Motor neuron (in vitro differentiated cells): ENCODE measurements at regions not wholly inside any gene's neighbourhood (a gene's known extent, or its start where the extent isn't known, plus 50 kb on each side); places are given as distances from the start of the nearest gene placed in this dataset.
A peak's percentile ranks its signal among the peaks of the same experiment; 100 is the strongest.

Experiments used
- ATAC-seq, 8 experiments: fragments of 200-7000 bp; cut with Tn5 transposase; replicated peaks in 6 of 8; 2 replicates each; pipeline ENCODE4 v1.8.0; 2021; ENCODE audit warnings: mild to moderate bottlenecking in 8 of 8, moderate library complexity in 8 of 8
- H3K27ac ChIP-seq, 2 donors: fragments of 250-450 bp; sonication (Bioruptor Pico); 2 replicates each; pipeline ENCODE4 v1.9.0; 2021; ENCODE audit warnings: antibody characterized with exemption in 2 of 2, mild to moderate bottlenecking in 2 of 2, moderate library complexity in 1 of 2
- H3K4me1 ChIP-seq, 2 donors: fragments of 250-450 bp; sonication (Bioruptor Pico); replicated peaks in 1 of 2; 2 replicates each; pipeline ENCODE4 v1.6.1; 2021; ENCODE audit warnings: antibody characterized with exemption in 2 of 2, mild to moderate bottlenecking in 2 of 2, moderate library complexity in 1 of 2
- H3K4me3 ChIP-seq, 5 donors: fragments of 250-450 bp; sonication (Bioruptor Pico); 2 replicates each; pipeline ENCODE4 v1.9.0; 2021; ENCODE audit warnings: antibody characterized with exemption in 5 of 5, mild to moderate bottlenecking in 5 of 5, moderate library complexity in 4 of 5
- WGBS, 10 experiments: fragments of 450-650 bp; shearing (Covaris generic); methylation state at CpG; one replicate each; pipeline ENCODE4 v1.0.0; 2022; 5-methylcytosine and 5-hydroxymethylcytosine counted together
- in situ Hi-C, 9 experiments: fragments of 400-800 bp; cut with MboI; loops; one replicate each; pipeline ENCODE4 v1.15.0; 2021; ENCODE audit warnings: low sequenced_read_pairs in 9 of 9, low pct_unique_long_range_greater_than_20kb in 2 of 9; ENCODE audit not compliant: unreplicated experiment in 9 of 9

- WGBS, 10 experiments = 17 to 82% (median 72%) methylated on average over 2 to 5 of the region's 13 CpGs; no CpG with 5 or more reads in 4 of the 10 experiments
- ATAC-seq = peak in 2 of 8 experiments; percentile 45 to 80
- in situ Hi-C loops = no loop called here
- Histone ChIP-seq H3K27ac (no peak overlapping the region), H3K4me1 (peaks cover 10 to 12% of the 10 kb centered on the region in 2 donors), H3K4me3 (no peak overlapping the region)
Observed at GRCh38 chr2:129723277-129724020, 256.0 kb upstream of the RAB6C start.

DNA sequence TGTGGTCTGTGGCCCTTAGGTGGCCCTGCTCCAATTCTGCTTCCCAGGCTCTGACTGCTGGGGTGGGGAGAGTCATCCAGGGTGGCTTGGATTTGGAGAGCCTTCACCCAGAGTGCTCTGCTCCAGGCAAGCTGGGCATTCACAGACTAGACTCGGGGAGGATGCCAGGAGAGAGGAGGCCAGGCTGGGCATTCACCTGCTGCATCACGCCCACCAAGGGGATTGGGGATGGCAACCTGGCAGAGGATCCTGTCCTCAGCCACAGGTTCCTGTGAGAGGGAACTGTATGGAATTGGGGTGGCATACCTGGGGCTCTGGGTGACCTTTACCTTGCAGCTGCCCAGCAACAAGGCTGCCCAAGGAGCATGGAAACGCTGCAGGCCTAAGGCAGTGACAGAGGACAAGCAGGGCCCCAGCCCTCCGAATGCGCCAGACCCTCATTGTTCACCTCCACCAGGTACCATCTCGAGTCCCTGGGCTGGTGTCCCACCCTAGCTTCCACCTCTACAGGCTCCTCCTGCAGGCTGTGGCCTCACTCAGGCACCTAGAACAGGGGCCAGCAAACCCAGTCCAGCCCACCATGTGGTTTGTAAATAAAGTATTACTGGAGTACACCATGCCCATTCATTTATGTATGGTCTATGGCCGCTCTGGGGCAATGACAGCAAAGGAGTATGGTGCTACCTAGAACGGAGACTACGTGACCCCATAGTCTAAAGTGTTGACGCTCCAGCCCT, 255.3 kb upstream of the RAB6C start:
- H3K4me3 ChIP-seq = no peak overlapping the region
- H3K4me1 ChIP-seq = peaks cover 17 to 20% of the 10 kb centered on the region in 2 donors
- 50 to 93% (median 80%) methylated on average over 1 to 3 of the region's 10 CpGs; no CpG with 5 or more reads in 4 of the 10 experiments for WGBS, 10 experiments
- H3K27ac ChIP-seq = no peak overlapping the region
- no peak for ATAC-seq
- in situ Hi-C loops = no loop called here

DNA sequence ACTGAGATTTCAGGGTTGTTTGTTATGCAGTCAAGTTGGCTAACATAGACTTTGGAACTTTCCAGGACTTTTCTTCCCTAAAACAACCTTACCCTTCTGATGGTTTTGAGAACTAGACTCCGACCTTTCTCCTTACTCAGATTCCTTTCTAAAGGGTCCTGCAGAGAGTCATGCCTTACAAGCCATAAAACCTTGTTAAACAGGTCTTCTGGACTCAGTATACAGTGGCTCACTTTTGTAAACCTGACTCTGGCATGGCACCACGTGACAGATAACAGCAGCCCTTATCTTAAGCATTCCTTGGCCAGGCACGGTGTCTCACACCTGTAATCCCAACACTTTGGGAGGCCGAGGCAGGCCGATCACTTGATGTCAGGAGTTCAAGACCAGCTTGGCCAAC, 253.2 kb upstream of the RAB6C start:
- WGBS, 10 experiments = 0 to 80% (median 26%) methylated on average over 1 to 5 of the region's 5 CpGs; no CpG with 5 or more reads in 3 of the 10 experiments

GRCh38 chr2:129727286-129727685, 252.2 kb upstream of the RAB6C start:
- Histone ChIP-seq H3K4me3 (no peak overlapping the region), H3K4me1 (peaks cover 12 to 28% of the 10 kb centered on the region in 2 donors), H3K27ac (no peak overlapping the region)
- ATAC-seq = no peak
- 20 to 100% (median 92%) methylated on average over 1 to 4 of the region's 4 CpGs; no CpG with 5 or more reads in 3 of the 10 experiments for WGBS, 10 experiments
- in situ Hi-C loops = no loop called here

More for the DNA sequence above, 253.2 kb upstream of the RAB6C start:
- in situ Hi-C loops = no loop called here
- H3K4me1 ChIP-seq = peaks cover 17 to 24% of the 10 kb centered on the region in 2 donors
- no peak overlapping the region for H3K4me3 ChIP-seq
- no peak overlapping the region for H3K27ac ChIP-seq
- ATAC-seq = no peak

DNA sequence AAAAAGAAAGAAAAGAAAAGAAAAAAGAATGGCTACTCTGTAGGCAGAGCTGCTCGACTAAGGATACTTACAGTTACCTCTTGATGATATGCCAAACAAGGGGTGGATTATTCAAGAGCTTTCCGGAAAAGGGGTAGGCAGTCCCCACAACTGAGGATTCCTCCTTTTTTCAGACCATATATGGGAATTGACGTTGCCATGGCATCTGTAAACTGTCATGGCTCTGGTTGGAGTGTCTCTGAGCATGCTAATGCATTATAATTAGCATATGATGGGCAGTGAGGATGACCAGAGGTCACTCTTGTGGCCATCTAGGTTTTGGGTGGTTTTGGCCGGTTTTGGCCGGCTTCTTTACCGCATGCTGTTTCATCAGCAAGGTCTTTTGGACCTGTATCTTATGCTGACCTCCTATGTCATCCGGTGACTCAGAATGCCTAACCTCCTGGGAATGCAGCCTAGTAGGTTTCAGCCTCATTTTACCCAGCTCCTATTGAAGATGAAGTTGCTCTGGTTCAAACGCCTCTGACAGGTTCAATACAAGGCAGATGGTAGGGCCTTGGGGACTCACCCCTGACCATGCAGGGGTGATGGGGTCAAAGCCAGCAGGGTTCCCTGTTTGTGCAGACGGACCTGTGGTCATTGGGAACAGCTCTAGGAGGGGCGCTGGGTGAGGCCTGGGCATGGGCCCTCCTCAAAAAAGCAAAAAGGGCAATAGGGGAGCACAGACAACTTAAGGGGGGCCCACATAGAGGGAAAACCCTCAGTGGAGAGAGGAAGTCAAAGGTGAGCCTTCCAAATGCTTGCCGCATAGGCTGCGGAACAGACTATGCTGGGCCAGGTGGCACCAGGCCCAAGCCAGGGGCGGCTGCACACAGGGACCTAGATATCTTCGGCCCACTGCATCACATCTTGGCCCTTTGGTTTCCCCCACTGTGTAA, 251.2 kb upstream of the RAB6C start:
- ATAC-seq = peak in 7 of 8 experiments; percentile 27 to 69 (median 51)
- H3K4me3 ChIP-seq = no peak overlapping the region
- WGBS, 10 experiments = 50 to 95% (median 74%) methylated on average over 1 to 8 of the region's 14 CpGs; no CpG with 5 or more reads in 3 of the 10 experiments

GRCh38 chr2:129729011-129729410, 250.5 kb upstream of the RAB6C start:
- in situ Hi-C loops = no loop called here
- Histone ChIP-seq H3K27ac (no peak overlapping the region), H3K4me3 (no peak overlapping the region), H3K4me1 (peaks cover 14 to 40% of the 10 kb centered on the region in 2 donors)
- WGBS, 10 experiments = 52 to 100% (median 66%) methylated on average over 1 to 9 of the region's 9 CpGs; no CpG with 5 or more reads in 1 of the 10 experiments
- peak in 4 of 8 experiments; percentile 32 to 61 (median 51) for ATAC-seq

More for the DNA sequence above, 251.2 kb upstream of the RAB6C start:
- Histone ChIP-seq H3K4me1 (peaks cover 9 to 33% of the 10 kb centered on the region in 2 donors), H3K27ac (no peak overlapping the region)
- in situ Hi-C loops = no loop called here

DNA sequence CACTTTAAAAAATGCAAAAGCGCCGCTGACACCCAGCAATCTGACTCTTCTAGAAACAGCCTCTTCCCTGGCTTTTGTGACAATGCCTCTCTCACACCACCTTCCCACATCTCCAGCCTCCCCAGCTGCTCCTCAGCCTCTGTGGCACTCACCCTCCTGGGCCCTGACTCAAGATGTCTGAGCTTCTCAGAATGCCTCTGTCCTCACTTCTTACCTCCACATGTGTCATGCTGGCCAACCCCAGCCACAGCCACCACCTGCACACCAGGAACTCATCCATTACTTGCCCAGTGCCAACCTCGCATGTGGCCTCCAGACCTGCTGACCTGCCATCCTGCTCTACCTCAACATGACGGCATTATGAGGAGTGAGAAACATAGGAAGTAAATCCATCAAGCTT, 249.8 kb upstream of the RAB6C start:
- H3K4me3 ChIP-seq = no peak overlapping the region
- in situ Hi-C loops = no loop called here
- H3K4me1 ChIP-seq = peaks cover 19 to 47% of the 10 kb centered on the region in 2 donors
- 0 to 100% (median 85%) methylated on average over 1 to 4 of the region's 4 CpGs; no CpG with 5 or more reads in 2 of the 10 experiments for WGBS, 10 experiments
- ATAC-seq = no peak
- H3K27ac ChIP-seq = no peak overlapping the region

- no peak for ATAC-seq
- WGBS, 10 experiments = 89 to 100% (median 97%) methylated on average over 3 to 4 of the region's 4 CpGs; no CpG with 5 or more reads in 4 of the 10 experiments
- H3K27ac ChIP-seq = no peak overlapping the region
- peaks cover 21 to 52% of the 10 kb centered on the region in 2 donors for H3K4me1 ChIP-seq
- in situ Hi-C loops = no loop called here
- no peak overlapping the region for H3K4me3 ChIP-seq
Observed at GRCh38 chr2:129730979-129731378, 248.5 kb upstream of the RAB6C start.

- no peak overlapping the region for H3K4me3 ChIP-seq
- H3K27ac ChIP-seq = no peak overlapping the region
- in situ Hi-C loops = no loop called here
- ATAC-seq = peak in 1 of 8 experiments; percentile 46
- H3K4me1 ChIP-seq = peaks cover 21 to 52% of the 10 kb centered on the region in 2 donors
- 30 to 89% (median 67%) methylated on average over 1 to 6 of the region's 6 CpGs; no CpG with 5 or more reads in 1 of the 10 experiments for WGBS, 10 experiments
Observed at GRCh38 chr2:129731907-129732629, 247.4 kb upstream of the RAB6C start.

DNA sequence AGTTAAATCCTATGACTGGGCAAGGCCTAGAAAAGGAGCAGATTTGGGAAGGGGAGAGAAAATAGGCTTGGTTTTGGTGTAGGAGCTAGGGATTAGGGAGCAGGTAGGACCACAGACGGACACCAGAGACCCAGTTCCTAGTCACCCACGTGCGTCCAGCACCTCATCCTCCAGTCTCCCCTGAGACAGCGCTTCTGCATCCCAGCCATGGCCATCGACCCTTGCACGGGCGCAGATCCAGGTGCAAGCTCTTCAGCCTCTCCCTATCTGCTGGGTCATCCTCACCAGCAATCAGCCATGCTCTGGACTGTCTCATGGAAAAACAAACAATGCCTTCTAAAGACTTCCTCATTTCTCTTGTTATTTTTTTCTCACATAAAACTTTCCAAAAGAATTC, 246.8 kb upstream of the RAB6C start:
- Histone ChIP-seq H3K4me3 (no peak overlapping the region), H3K4me1 (peaks cover 21 to 52% of the 10 kb centered on the region in 2 donors), H3K27ac (no peak overlapping the region)
- no peak for ATAC-seq
- in situ Hi-C loops = no loop called here
- WGBS, 10 experiments = 20 to 93% (median 69%) methylated on average over 2 to 7 of the region's 7 CpGs; no CpG with 5 or more reads in 4 of the 10 experiments

- WGBS, 10 experiments = 17 to 100% (median 71%) methylated on average over 1 to 3 of the region's 3 CpGs; no CpG with 5 or more reads in 2 of the 10 experiments
- no peak overlapping the region for H3K27ac ChIP-seq
- in situ Hi-C loops = no loop called here
- peaks cover 21 to 48% of the 10 kb centered on the region in 2 donors for H3K4me1 ChIP-seq
- H3K4me3 ChIP-seq = no peak overlapping the region
- ATAC-seq = no peak
Observed at GRCh38 chr2:129733041-129733440, 246.4 kb upstream of the RAB6C start.

DNA sequence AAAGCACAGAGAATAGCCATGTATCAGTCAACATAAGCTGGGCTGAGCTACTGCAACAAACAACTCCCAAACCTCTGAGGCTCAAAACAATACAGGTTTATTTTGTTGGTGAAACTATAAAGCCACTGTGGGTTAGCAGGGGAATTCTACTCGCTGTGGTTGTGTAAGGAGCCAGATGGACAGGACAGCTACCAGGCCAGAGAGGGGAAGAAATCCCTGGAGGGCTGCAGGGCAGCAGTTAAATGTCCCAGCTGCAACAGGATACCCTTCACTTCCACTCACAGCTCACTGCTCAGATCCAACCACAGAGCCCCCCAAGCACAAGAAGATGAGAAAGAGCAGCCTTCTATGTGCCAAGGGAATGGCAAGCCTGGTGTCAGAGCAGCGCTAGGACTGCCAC, 245.9 kb upstream of the RAB6C start:
- Histone ChIP-seq H3K4me3 (no peak overlapping the region), H3K27ac (peak overlapping the region in 1 of 2 donors; percentile 37), H3K4me1 (peaks cover 18 to 43% of the 10 kb centered on the region in 2 donors)
- peak in 3 of 8 experiments; percentile 35 to 58 (median 48) for ATAC-seq
- 0 to 86% (median 33%) methylated on average over 1 of the region's 2 CpGs; no CpG with 5 or more reads in 6 of the 10 experiments for whole genome bisulfite sequencing, 10 experiments
- in situ Hi-C loops = no loop called here
